ENCODE measurements at regions not wholly inside any gene's neighbourhood (a gene's known extent, or its start where the extent isn't known, plus 50 kb on each side); places are given as distances from the start of the nearest gene placed in this dataset.

DNA sequence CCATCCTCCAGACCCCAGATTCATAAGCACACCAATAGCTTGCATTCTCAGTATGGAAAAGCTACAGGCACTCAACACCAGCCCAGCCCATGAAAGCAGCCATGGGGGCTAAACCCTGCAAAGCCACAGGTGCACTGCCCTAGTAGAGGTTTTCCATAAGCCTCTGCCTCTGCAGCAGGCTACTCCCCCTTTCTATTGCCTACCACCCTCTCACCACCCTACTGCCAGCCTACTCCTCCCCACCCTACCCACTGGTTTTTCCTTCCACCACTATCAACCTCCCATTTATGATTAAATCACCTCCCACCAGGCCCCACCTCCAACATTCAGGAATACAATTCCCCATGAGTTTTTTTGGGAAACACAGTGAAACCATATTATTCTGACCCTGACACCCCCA lies 96.4 kb upstream of the TEKT4 start:
- TF ChIP-seq, protein P1, sequence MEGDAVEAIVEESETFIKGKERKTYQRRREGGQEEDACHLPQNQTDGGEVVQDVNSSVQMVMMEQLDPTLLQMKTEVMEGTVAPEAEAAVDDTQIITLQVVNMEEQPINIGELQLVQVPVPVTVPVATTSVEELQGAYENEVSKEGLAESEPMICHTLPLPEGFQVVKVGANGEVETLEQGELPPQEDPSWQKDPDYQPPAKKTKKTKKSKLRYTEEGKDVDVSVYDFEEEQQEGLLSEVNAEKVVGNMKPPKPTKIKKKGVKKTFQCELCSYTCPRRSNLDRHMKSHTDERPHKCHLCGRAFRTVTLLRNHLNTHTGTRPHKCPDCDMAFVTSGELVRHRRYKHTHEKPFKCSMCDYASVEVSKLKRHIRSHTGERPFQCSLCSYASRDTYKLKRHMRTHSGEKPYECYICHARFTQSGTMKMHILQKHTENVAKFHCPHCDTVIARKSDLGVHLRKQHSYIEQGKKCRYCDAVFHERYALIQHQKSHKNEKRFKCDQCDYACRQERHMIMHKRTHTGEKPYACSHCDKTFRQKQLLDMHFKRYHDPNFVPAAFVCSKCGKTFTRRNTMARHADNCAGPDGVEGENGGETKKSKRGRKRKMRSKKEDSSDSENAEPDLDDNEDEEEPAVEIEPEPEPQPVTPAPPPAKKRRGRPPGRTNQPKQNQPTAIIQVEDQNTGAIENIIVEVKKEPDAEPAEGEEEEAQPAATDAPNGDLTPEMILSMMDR (IDR thresholded peaks at IDR 0.05), result no peak
- TF ChIP-seq POLR2A (IDR thresholded peaks at IDR 0.05), result no peak

Data from suprapubic skin (tissue), 3 donors.